AG09319 (cell line): ENCODE measurements at regions not wholly inside any gene's neighbourhood (a gene's known extent, or its start where the extent isn't known, plus 50 kb on each side); places are given as distances from the start of the nearest gene placed in this dataset.

ENCODE experiments used
- DNase-seq: peaks from one replicate; pipeline ENCODE4 v3.0.0-alpha.2; 2010; ENCODE audit warnings: low read depth; ENCODE audit errors: extremely low read depth
- TF ChIP-seq, protein P1 (sequence below): IDR thresholded peaks from 2 replicates; pipeline ENCODE4 v1.5.1; 2011; ENCODE audit warnings: low read depth, mild to moderate bottlenecking, inconsistent platforms, low read length, moderate library complexity

- TF ChIP-seq, protein P1, sequence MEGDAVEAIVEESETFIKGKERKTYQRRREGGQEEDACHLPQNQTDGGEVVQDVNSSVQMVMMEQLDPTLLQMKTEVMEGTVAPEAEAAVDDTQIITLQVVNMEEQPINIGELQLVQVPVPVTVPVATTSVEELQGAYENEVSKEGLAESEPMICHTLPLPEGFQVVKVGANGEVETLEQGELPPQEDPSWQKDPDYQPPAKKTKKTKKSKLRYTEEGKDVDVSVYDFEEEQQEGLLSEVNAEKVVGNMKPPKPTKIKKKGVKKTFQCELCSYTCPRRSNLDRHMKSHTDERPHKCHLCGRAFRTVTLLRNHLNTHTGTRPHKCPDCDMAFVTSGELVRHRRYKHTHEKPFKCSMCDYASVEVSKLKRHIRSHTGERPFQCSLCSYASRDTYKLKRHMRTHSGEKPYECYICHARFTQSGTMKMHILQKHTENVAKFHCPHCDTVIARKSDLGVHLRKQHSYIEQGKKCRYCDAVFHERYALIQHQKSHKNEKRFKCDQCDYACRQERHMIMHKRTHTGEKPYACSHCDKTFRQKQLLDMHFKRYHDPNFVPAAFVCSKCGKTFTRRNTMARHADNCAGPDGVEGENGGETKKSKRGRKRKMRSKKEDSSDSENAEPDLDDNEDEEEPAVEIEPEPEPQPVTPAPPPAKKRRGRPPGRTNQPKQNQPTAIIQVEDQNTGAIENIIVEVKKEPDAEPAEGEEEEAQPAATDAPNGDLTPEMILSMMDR, result no peak; the same call in 1 of the 2 replicates
Observed at GRCh38 chr16:73219176-73219575, 171.2 kb upstream of the ZFHX3 start.

GRCh38 chr16:73217654-73218053 is 169.7 kb upstream of the ZFHX3 start:
- TF ChIP-seq, protein P1, result no peak; the same call in 1 of the 2 replicates
- DNase-seq, result no peak

More at GRCh38 chr16:73219176-73219575, 171.2 kb upstream of the ZFHX3 start:
- DNase-seq, result no peak

DNA sequence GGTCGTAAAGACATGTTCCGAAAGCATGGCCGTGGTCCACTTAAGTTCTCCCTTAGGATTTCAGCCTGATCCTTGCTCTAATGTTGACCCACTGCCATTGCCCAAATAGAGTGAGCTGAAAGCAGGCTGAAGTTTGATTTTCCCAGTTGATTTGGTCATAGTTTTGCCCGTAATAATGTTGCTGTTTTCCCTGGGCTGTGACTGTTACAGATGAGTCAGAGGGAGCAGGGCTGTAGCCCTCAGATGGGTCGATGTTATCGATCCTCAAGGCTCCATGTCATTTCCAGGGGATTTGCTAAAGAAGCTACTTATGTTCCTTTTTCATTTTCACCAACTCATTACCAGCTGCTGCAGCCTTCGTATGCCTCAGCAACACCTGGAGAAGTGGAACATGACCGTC is 169.0 kb upstream of the ZFHX3 start:
- DNase-seq, result no peak
- TF ChIP-seq, protein P1, result no peak

- TF ChIP-seq, protein P1, result no peak
- no peak for DNase-seq
Observed at GRCh38 chr16:73215678-73216377, 167.9 kb upstream of the ZFHX3 start.

DNA sequence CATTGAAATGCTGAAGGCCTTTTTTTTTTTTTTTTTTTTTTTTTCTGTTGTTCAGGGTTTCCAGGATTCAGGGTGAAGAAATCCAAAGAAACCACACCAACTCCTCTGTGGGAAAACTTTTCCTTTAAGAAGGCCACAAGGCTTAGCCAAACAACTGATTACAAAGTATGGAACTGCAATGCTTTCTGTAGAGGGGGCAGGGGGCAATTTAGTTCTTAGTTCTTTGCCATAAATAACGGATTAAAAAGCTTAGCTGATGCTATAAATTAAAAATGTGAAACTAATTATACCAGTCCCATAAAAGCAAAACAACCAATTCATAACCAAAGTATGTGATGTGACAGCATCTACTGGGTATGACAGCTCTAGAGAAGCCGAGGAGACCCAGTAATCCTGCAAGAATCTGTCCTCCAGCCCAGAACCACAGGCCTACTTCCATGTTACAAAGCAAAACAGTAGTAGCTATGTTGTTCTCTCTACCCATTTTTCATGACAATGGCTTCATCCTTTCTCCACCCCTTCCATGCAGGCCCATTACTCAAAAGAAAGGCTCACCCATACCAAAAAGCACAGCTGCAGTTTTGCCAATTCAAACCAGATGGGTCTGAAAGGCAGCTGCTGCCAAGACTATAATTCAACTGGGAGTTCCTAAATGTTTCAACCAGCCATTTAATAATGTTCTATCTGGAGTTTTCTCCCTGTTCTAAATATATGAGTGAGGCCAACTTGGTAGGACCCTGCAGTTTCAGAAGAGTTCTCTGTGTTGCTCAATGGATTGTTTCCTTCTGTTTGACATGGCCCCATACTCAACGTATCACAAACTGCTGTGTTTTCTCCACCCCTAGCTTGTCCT is 167.1 kb upstream of the ZFHX3 start:
- TF ChIP-seq, protein P1, result no peak
- peak; percentile 86 for DNase-seq

- TF ChIP-seq, protein P1, result no peak
- DNase-seq, result peak; percentile 79
Observed at GRCh38 chr16:73213732-73214455, 166.0 kb upstream of the ZFHX3 start.
